PFSK-1 (cell line): ENCODE measurements at regions not wholly inside any gene's neighbourhood (a gene's known extent, or its start where the extent isn't known, plus 50 kb on each side); places are given as distances from the start of the nearest gene placed in this dataset.

Experiments used
- FOXP2 ChIP-seq: optimal IDR thresholded peaks from 2 replicates; pipeline ENCODE3; 2011; ENCODE audit warnings: borderline replicate concordance, control low read depth, inconsistent platforms; ENCODE audit not compliant: insufficient read depth; ENCODE audit errors: extremely low read length, extremely low read depth
- POLR2AphosphoS5 ChIP-seq: IDR thresholded peaks from 2 replicates; pipeline ENCODE4 v1.6.1; 2012; ENCODE audit warnings: low read depth, mild to moderate bottlenecking, control low read depth, low read length, moderate library complexity
- REST ChIP-seq, 2 experiments: IDR thresholded peaks; 2 replicates each; pipeline versions ENCODE4 v1.6.1 to v1.8.0; 2011 to 2012; ENCODE audit warnings: low read depth in 2 of 2, low read length in 2 of 2, control low read depth in 1 of 2, inconsistent platforms in 1 of 2, mild to moderate bottlenecking in 1 of 2, moderate library complexity in 1 of 2; ENCODE audit not compliant: insufficient read depth in 1 of 2
- SIN3A ChIP-seq: IDR thresholded peaks from 2 replicates; pipeline ENCODE4 v1.6.1; 2012; ENCODE audit warnings: mild to moderate bottlenecking, low read length, moderate library complexity, borderline replicate concordance; ENCODE audit not compliant: insufficient read depth
- TAF1 ChIP-seq: IDR thresholded peaks from 2 replicates; pipeline ENCODE4 v1.6.1; 2012; ENCODE audit warnings: low read length, control low read depth, borderline replicate concordance; ENCODE audit not compliant: insufficient read depth

DNA sequence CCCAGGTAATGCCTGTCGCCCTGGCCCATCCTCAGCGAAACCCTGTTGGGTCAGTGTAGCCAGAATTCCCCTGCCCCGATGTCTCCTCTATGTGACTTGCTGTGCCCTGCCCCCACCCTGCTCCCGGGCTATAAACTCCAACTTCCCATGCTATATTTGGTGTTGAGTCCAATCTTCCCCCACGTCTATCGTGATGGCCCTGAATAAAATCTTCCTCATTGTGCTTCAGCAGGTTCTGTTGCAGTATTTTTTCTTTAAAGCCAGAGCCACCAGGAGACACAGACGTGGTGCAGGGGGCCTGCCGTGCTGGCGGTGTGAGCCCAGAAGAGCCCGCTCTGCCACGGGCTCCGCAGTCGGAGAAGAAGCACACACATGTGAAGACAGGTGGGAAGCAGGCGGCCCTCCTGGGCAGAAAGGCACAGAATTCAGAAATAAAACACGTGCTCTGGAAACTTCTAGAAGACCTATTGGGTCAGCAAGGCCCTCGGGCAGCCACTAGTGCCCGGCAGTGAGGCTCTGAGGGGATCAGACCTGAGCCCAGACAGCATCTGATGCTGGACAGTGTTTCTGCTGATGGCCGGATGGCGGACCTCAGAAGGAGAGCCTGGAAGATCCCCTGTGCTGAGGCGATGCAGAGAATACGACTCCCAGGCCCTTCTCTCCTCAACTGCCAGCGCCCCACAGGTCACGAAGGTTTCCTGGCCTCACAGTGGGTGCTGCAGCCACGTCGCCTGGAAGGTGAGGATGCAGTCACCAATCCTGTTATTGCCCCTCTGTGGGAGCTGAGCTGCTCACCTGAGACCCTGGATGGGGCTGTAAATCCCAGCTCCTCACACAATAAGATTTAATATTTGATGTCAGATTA, 501.9 kb downstream of the BRD1 start:
- TF ChIP-seq POLR2AphosphoS5 (no peak), FOXP2 (no peak), REST (IDR thresholded peaks at IDR 0.05; ENCODE audit: insufficient read depth in 1 of 2, low read depth in 2 of 2, low read length in 2 of 2) (no peak), SIN3A (no peak), TAF1 (no peak)

- TF ChIP-seq TAF1 (no peak), SIN3A (no peak)
These were observed 502.9 kb downstream of the BRD1 start for GRCh38 chr22:49324527-49325491.

- TF ChIP-seq REST (IDR thresholded peaks at IDR 0.05; ENCODE audit: insufficient read depth in 1 of 2, low read depth in 2 of 2, low read length in 2 of 2) = no peak
- no peak for TF ChIP-seq FOXP2
- TF ChIP-seq SIN3A = no peak
These were observed 503.8 kb downstream of the BRD1 start for GRCh38 chr22:49323751-49324415.

- TF ChIP-seq REST (IDR thresholded peaks at IDR 0.05; ENCODE audit: insufficient read depth in 1 of 2, low read depth in 2 of 2, low read length in 2 of 2) (no peak), SIN3A (no peak), TAF1 (no peak), POLR2AphosphoS5 (no peak), FOXP2 (no peak)
These were observed 504.6 kb downstream of the BRD1 start for GRCh38 chr22:49322861-49323622.

- TF ChIP-seq SIN3A = no peak
- no peak for TF ChIP-seq FOXP2
- no peak for TF ChIP-seq TAF1
- no peak for TF ChIP-seq REST (IDR thresholded peaks at IDR 0.05; ENCODE audit: insufficient read depth in 1 of 2, low read depth in 2 of 2, low read length in 2 of 2)
- no peak for TF ChIP-seq POLR2AphosphoS5
These were observed 505.4 kb downstream of the BRD1 start for GRCh38 chr22:49322231-49322630.
